A673 (cell line): ENCODE measurements at regions not wholly inside any gene's neighbourhood (a gene's known extent, or its start where the extent isn't known, plus 50 kb on each side); places are given as distances from the start of the nearest gene placed in this dataset.
"Not testable (repeated sequence)": the region's sequence is repeated elsewhere in the genome, so short reads cannot be mapped to it uniquely, and the experiment has no call there.

Source experiments
- BruUV-seq: library from RNA; stranded (reverse); fragments of 400-500 nt; replicated peaks from 2 replicates; lab custom pipeline; 2021; lab: Mats Ljungman, UMichigan
- CTCF ChIA-PET: fragments of 300-600 bp; sonication (Branson Sonifier 250); formaldehyde crosslinking; loops from one replicate; lab custom pipeline; 2022; ENCODE audit warnings: antibody characterized with exemption; lab: Charles Lee
- POLR2A ChIA-PET: fragments of 300-600 bp; sonication (Branson Sonifier 250); formaldehyde crosslinking; loops from one replicate; lab custom pipeline; 2022; ENCODE audit warnings: antibody characterized with exemption; ENCODE audit not compliant: low non-redundant PET; lab: Charles Lee
- DNase-seq: peaks from one replicate; pipeline ENCODE4 v3.0.0-alpha.2; 2015; ENCODE audit warnings: low spot score
- H3K27ac ChIP-seq: fragments of 200-600 bp; sonication (generic); 2 replicates; pipeline ENCODE4 v1.5.1; 2016; ENCODE audit warnings: mixed run types, low read depth, mild to moderate bottlenecking, mixed read lengths, antibody characterized with exemption, low read length; ENCODE audit not compliant: poor library complexity, severe bottlenecking
- H3K27me3 ChIP-seq: fragments of 200-600 bp; sonication (generic); replicated peaks from 2 replicates; pipeline ENCODE4 v1.6.1; 2017; ENCODE audit warnings: mixed run types, low read depth, mild to moderate bottlenecking, mixed read lengths, antibody characterized with exemption, low read length; ENCODE audit not compliant: insufficient read depth, poor library complexity
- H3K36me3 ChIP-seq: fragments of 200-600 bp; sonication (generic); 2 replicates; pipeline ENCODE4 v1.6.1; 2016; ENCODE audit warnings: mixed run types, mild to moderate bottlenecking, mixed read lengths, antibody characterized with exemption, low read length; ENCODE audit not compliant: insufficient read depth, poor library complexity, severe bottlenecking
- H3K4me1 ChIP-seq: fragments of 200-600 bp; sonication (generic); 2 replicates; pipeline ENCODE4 v1.6.1; 2017; ENCODE audit warnings: mixed run types, mild to moderate bottlenecking, mixed read lengths, antibody characterized with exemption, low read length; ENCODE audit not compliant: insufficient read depth, poor library complexity, severe bottlenecking
- H3K4me3 ChIP-seq: fragments of 200-600 bp; sonication (generic); 2 replicates; pipeline ENCODE4 v1.5.1; 2016; ENCODE audit warnings: low read depth, mixed run types, mild to moderate bottlenecking, mixed read lengths, low read length; ENCODE audit not compliant: poor library complexity, severe bottlenecking
- H3K9me3 ChIP-seq: fragments of 200-600 bp; sonication (generic); 2 replicates; pipeline ENCODE4 v1.6.1; 2016; ENCODE audit warnings: mixed run types, low read depth, mild to moderate bottlenecking, mixed read lengths, antibody characterized with exemption, low read length; ENCODE audit not compliant: poor library complexity, severe bottlenecking
- EZH2 ChIP-seq: fragments of 200-600 bp; sonication (generic); IDR thresholded peaks from 2 replicates; pipeline ENCODE4 v1.6.1; 2017; ENCODE audit warnings: borderline replicate concordance, low read depth, mild to moderate bottlenecking, mixed read lengths, antibody characterized with exemption, low read length; ENCODE audit not compliant: poor library complexity, severe bottlenecking
- intact Hi-C: fragments of 100-400 bp; cut with micrococcal nuclease; formaldehyde crosslinking; loops from one replicate; pipeline ENCODE4 v1.10.0; 2022; ENCODE audit not compliant: unreplicated experiment
- TF ChIP-seq, protein P1 (sequence below): fragments of 300-800, 200-600 bp; sonication (generic); conservative IDR thresholded peaks from 2 replicates; pipeline ENCODE4 v1.5.1; 2017; ENCODE audit warnings: low read depth, mild to moderate bottlenecking, antibody characterized with exemption, low read length, moderate library complexity, mixed read lengths

DNA sequence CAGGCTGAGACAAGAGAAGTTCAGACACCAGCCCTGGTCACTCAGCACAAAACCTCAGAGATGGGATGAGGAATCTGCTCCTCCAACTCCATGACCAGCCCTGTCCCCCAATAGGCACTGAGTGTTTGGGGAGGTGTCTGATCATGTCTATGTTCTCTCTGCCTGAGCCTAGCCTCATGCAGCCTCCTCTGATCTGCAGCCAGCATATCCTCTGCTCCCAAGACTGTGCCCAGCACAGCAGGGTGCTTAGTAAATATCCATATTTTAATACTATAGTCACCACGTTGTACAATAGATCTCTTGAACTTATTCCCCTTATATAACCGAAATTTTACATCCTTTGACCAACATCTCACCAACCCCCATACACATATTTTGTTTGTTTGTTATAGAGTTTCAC, 202.9 kb downstream of the MATN1 start:
- CTCF ChIA-PET = no interaction called here
- POLR2A ChIA-PET = no interaction called here
- H3K27ac ChIP-seq = no peak overlapping the region
- intact Hi-C loops = no loop called here
- H3K27me3 ChIP-seq = no peaks in the 10 kb centered on the region
- no TSS peak for BruUV-seq
- no peaks in the 10 kb centered on the region for H3K36me3 ChIP-seq
- DNase-seq = no peak
- H3K9me3 ChIP-seq = no peaks in the 10 kb centered on the region
- H3K4me1 ChIP-seq = peaks cover 25% of the 10 kb centered on the region
- TF ChIP-seq EZH2 = no peak
- TF ChIP-seq, protein P1, sequence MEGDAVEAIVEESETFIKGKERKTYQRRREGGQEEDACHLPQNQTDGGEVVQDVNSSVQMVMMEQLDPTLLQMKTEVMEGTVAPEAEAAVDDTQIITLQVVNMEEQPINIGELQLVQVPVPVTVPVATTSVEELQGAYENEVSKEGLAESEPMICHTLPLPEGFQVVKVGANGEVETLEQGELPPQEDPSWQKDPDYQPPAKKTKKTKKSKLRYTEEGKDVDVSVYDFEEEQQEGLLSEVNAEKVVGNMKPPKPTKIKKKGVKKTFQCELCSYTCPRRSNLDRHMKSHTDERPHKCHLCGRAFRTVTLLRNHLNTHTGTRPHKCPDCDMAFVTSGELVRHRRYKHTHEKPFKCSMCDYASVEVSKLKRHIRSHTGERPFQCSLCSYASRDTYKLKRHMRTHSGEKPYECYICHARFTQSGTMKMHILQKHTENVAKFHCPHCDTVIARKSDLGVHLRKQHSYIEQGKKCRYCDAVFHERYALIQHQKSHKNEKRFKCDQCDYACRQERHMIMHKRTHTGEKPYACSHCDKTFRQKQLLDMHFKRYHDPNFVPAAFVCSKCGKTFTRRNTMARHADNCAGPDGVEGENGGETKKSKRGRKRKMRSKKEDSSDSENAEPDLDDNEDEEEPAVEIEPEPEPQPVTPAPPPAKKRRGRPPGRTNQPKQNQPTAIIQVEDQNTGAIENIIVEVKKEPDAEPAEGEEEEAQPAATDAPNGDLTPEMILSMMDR = no peak
- no peak overlapping the region for H3K4me3 ChIP-seq

DNA sequence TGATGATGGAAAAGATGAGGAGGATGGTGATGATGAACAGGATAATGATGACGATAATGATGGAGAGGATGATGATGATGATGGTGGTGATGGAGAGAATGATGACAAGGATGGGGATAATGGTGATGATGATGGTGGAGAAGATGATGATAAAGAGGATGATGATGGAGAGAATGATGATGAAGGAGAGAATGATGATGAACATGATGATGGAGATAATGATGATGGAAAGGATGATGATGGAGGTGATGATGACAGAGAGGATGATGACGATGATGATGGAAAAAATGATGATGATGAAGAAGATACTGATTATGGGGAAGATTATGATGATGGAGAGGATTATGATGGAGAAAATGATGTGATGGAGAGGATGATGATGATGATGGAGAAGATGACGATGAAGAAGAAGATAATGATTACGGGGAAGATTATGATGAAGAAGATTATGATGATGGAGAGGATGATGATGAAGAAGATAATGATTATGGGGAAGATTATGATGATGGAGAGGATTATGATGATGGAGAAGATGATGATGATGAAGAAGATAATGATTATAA, 204.1 kb downstream of the MATN1 start:
- Histone ChIP-seq H3K27ac (no peak overlapping the region), H3K27me3 (no peaks in the 10 kb centered on the region), H3K9me3 (no peaks in the 10 kb centered on the region), H3K4me1 (peaks cover 29% of the 10 kb centered on the region), H3K4me3 (no peak overlapping the region), H3K36me3 (no peaks in the 10 kb centered on the region)
- TF ChIP-seq, protein P1 = no peak
- TF ChIP-seq EZH2 = no peak
- no peak for DNase-seq
- POLR2A ChIA-PET = no interaction called here
- intact Hi-C loops = no loop called here
- no TSS peak for BruUV-seq
- CTCF ChIA-PET = no interaction called here

DNA sequence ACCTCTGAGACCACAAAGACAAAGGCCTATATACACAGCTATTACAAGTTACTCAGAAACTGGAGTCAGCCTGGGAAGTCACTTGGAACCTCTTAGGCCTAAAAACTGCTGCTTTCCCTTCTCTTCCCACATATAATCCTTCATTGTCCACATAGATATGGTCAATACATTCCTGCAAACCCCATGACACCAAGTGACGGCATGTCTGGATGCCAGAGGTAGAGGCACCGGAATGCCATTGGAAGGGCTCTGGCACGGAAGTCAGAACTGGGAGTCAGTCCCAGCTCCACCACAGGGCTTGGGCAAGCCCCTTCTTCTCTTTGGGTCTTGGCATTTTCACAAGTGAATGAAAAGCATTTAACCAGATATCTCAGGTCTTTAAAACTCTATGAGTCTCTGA, 204.7 kb downstream of the MATN1 start:
- ChIA-PET CTCF (no interaction called here), POLR2A (no interaction called here)
- no peak for TF ChIP-seq EZH2
- Histone ChIP-seq H3K27me3 (no peaks in the 10 kb centered on the region), H3K4me1 (peaks cover 29% of the 10 kb centered on the region), H3K4me3 (no peak overlapping the region), H3K9me3 (no peaks in the 10 kb centered on the region), H3K36me3 (no peaks in the 10 kb centered on the region), H3K27ac (no peak overlapping the region)
- intact Hi-C loops = no loop called here
- BruUV-seq = no TSS peak
- DNase-seq = no peak

DNA sequence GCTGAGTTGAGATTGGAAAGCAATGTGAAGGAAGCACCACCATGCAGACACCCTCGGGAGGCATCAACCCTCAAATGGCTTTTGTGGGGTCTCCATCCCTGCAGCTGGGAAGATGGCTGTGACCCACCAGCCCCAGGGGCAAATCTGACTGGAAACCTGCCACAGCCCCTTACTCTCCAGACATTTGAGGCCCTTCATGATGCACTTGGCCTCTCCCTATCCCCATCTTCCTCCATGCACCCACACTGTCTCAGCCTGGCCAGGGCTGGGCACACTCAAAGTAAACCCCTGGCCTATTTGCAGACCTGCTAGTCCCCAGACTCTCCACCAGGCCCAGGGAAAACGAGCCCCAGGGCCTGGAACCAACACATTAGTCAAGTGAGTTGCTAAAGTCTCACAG, 205.2 kb downstream of the MATN1 start:
- H3K27me3 ChIP-seq = no peaks in the 10 kb centered on the region
- POLR2A ChIA-PET = no interaction called here
- intact Hi-C loops = no loop called here
- TF ChIP-seq, protein P1 = no peak
- no peak for TF ChIP-seq EZH2
- CTCF ChIA-PET = no interaction called here
- no peaks in the 10 kb centered on the region for H3K36me3 ChIP-seq
- DNase-seq = no peak
- no peak overlapping the region for H3K4me3 ChIP-seq
- BruUV-seq = no TSS peak
- no peaks in the 10 kb centered on the region for H3K9me3 ChIP-seq
- H3K4me1 ChIP-seq = peaks cover 29% of the 10 kb centered on the region
- H3K27ac ChIP-seq = no peak overlapping the region

DNA sequence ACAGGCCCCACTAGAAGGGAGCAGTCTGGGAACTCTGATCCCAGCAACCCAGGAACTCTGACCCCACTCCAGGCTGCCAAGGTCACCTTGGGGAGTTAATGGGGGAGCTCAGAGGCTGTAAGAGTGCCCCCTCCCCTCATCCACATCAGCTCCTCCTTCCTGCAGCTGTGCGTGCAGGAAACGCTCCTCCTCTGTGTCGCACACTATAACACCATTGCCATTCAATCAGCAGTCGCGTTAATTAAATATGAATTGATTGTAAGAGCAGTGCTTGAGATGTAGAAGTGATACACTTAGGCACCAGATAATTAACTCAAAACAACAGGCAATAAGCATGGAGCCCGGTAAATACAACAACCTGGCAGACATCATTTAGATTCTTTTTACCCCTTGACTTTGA, 205.7 kb downstream of the MATN1 start:
- H3K4me3 ChIP-seq, CTCF ChIA-PET, H3K27me3 ChIP-seq, POLR2A ChIA-PET, H3K9me3 ChIP-seq, intact Hi-C loops, BruUV-seq, H3K36me3 ChIP-seq, DNase-seq, H3K27ac ChIP-seq: not testable (repeated sequence)
- H3K4me1 ChIP-seq = peaks cover 29% of the 10 kb centered on the region

DNA sequence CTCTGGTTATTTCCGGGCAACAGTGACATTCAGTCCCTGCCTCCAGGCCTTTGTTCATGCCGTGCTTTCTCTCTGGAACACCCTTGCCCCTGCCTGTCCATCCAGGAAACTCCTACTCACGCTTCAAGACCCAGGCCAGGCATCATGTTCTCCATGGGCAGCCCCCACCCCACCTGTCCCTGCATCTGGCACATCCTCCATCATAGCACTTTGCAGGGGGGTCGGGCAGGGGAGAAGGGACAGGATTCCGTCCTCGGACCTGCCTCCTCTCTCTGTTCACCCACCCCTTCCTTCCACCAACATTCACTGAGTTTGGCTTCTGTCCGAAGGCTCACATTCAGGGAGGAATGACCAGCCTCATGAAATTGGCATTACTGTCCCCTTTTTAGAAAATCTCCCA, 206.1 kb downstream of the MATN1 start:
- H3K36me3 ChIP-seq, CTCF ChIA-PET, BruUV-seq, DNase-seq, intact Hi-C loops, H3K27ac ChIP-seq, H3K9me3 ChIP-seq, POLR2A ChIA-PET, H3K27me3 ChIP-seq, H3K4me3 ChIP-seq: not testable (repeated sequence)
- peaks cover 27% of the 10 kb centered on the region for H3K4me1 ChIP-seq
